OCI-LY3 (cell line): ENCODE measurements at regions not wholly inside any gene's neighbourhood (a gene's known extent, or its start where the extent isn't known, plus 50 kb on each side); places are given as distances from the start of the nearest gene placed in this dataset.

ENCODE experiments used
- H2AFZ ChIP-seq: fragments of 200-600, 300-600 bp; shearing (Covaris generic); 2 replicates; pipeline ENCODE4 v1.6.0; 2014; ENCODE audit warnings: antibody characterized with exemption, low read depth, low read length
- H3K27ac ChIP-seq: fragments of 200-600, 300-600 bp; sonication (generic); 2 replicates; pipeline ENCODE4 v1.5.1; 2014; ENCODE audit warnings: mild to moderate bottlenecking, low read length, moderate library complexity, mixed read lengths
- H3K27me3 ChIP-seq: fragments of 200-600, 300-600 bp; sonication (generic); 2 replicates; pipeline ENCODE4 v1.6.1; 2014; ENCODE audit warnings: low read depth, low read length, mixed read lengths
- H3K36me3 ChIP-seq: fragments of 200-600, 300-600 bp; sonication (generic); replicated peaks from 2 replicates; pipeline ENCODE3; 2014; ENCODE audit warnings: low read depth, low read length, mixed read lengths
- H3K4me1 ChIP-seq: fragments of 300-600, 200-600 bp; sonication (generic); 2 replicates; pipeline ENCODE4 v1.6.1; 2014; ENCODE audit warnings: low read length, mixed read lengths
- H3K4me2 ChIP-seq: fragments of 200-600, 300-600 bp; sonication (generic); 2 replicates; pipeline ENCODE4 v1.6.1; 2014; ENCODE audit warnings: low read length, mixed read lengths
- H3K4me3 ChIP-seq: fragments of 300-600, 200-600 bp; sonication (generic); 2 replicates; pipeline ENCODE4 v1.5.1; 2014; ENCODE audit warnings: antibody characterized with exemption, mild to moderate bottlenecking, low read length, moderate library complexity
- H3K79me2 ChIP-seq: fragments of 300-600, 200-600 bp; shearing (Covaris generic); 2 replicates; pipeline ENCODE4 v1.6.1; 2014; ENCODE audit warnings: mild to moderate bottlenecking, low read length, mixed read lengths
- H3K9ac ChIP-seq: fragments of 300-600, 200-600 bp; shearing (Covaris generic); 2 replicates; pipeline ENCODE4 v1.6.0; 2014; ENCODE audit warnings: mild to moderate bottlenecking, low read length, moderate library complexity
- H3K9me3 ChIP-seq: fragments of 200-600, 300-600 bp; shearing (Covaris generic); 2 replicates; pipeline ENCODE4 v1.6.1; 2014; ENCODE audit warnings: low read length, mixed read lengths; ENCODE audit not compliant: insufficient read depth
- H4K20me1 ChIP-seq: fragments of 200-600, 300-600 bp; sonication (generic); 2 replicates; pipeline ENCODE4 v1.6.1; 2016; ENCODE audit warnings: low read length, mixed read lengths; ENCODE audit not compliant: insufficient read depth
- CTCF ChIP-seq: fragments of 200-600, 300-600 bp; sonication (generic); IDR thresholded peaks from 2 replicates; pipeline ENCODE4 v1.5.1; 2014; ENCODE audit warnings: antibody characterized with exemption, low read length, low read depth
- EZH2phosphoT487 ChIP-seq: fragments of 200-600 bp; shearing (Covaris generic); IDR thresholded peaks from 2 replicates; pipeline ENCODE4 v1.6.1; 2018; ENCODE audit warnings: antibody characterized with exemption, mixed run types, low read depth

GRCh38 chr21:38202811-38203210 lies 54.0 kb upstream of the KCNJ15 start:
- Histone ChIP-seq H3K4me3 (no peak overlapping the region), H3K4me1 (no peaks in the 10 kb centered on the region), H3K79me2 (no peaks in the 10 kb centered on the region), H3K27me3 (no peaks in the 10 kb centered on the region), H3K4me2 (no peak overlapping the region), H3K9ac (no peak overlapping the region), H3K27ac (no peak overlapping the region), H3K36me3 (no peaks in the 10 kb centered on the region), H4K20me1 (no peaks in the 10 kb centered on the region), H2AFZ (no peak overlapping the region), H3K9me3 (no peaks in the 10 kb centered on the region)
- TF ChIP-seq EZH2phosphoT487 (no peak), CTCF (no peak)

GRCh38 chr21:38203229-38203628 lies 53.6 kb upstream of the KCNJ15 start:
- Histone ChIP-seq H3K27me3 (no peaks in the 10 kb centered on the region), H3K4me1 (no peaks in the 10 kb centered on the region), H3K4me2 (no peak overlapping the region), H3K4me3 (no peak overlapping the region), H2AFZ (no peak overlapping the region), H3K27ac (no peak overlapping the region), H3K9ac (no peak overlapping the region), H3K36me3 (no peaks in the 10 kb centered on the region), H3K9me3 (no peaks in the 10 kb centered on the region), H4K20me1 (no peaks in the 10 kb centered on the region), H3K79me2 (no peaks in the 10 kb centered on the region)
- TF ChIP-seq CTCF (no peak), EZH2phosphoT487 (no peak)

GRCh38 chr21:38205940-38206339 lies 50.9 kb upstream of the KCNJ15 start:
- H3K4me3 ChIP-seq: no peak overlapping the region
- H3K4me2 ChIP-seq: no peak overlapping the region
- H3K9ac ChIP-seq: no peak overlapping the region
- no peaks in the 10 kb centered on the region for H3K9me3 ChIP-seq
- no peaks in the 10 kb centered on the region for H3K27me3 ChIP-seq
- no peak overlapping the region for H3K27ac ChIP-seq
- H3K4me1 ChIP-seq: no peaks in the 10 kb centered on the region
- no peaks in the 10 kb centered on the region for H3K79me2 ChIP-seq
- H4K20me1 ChIP-seq: no peaks in the 10 kb centered on the region
- no peaks in the 10 kb centered on the region for H3K36me3 ChIP-seq
- H2AFZ ChIP-seq: no peak overlapping the region
- TF ChIP-seq EZH2phosphoT487: no peak
- TF ChIP-seq CTCF: no peak

- no peak overlapping the region for H3K4me2 ChIP-seq
- H3K27me3 ChIP-seq: no peaks in the 10 kb centered on the region
- H3K36me3 ChIP-seq: no peaks in the 10 kb centered on the region
- no peaks in the 10 kb centered on the region for H3K79me2 ChIP-seq
- no peaks in the 10 kb centered on the region for H3K9me3 ChIP-seq
- H2AFZ ChIP-seq: no peak overlapping the region
- no peak overlapping the region for H3K9ac ChIP-seq
- H4K20me1 ChIP-seq: no peaks in the 10 kb centered on the region
- H3K4me1 ChIP-seq: no peaks in the 10 kb centered on the region
- TF ChIP-seq CTCF (no peak), EZH2phosphoT487 (no peak)
- H3K27ac ChIP-seq: no peak overlapping the region
- no peak overlapping the region for H3K4me3 ChIP-seq
These were observed 50.1 kb upstream of the KCNJ15 start for GRCh38 chr21:38206646-38207045.
